ENCODE measurements at regions not wholly inside any gene's neighbourhood (a gene's known extent, or its start where the extent isn't known, plus 50 kb on each side); places are given as distances from the start of the nearest gene placed in this dataset.

DNA sequence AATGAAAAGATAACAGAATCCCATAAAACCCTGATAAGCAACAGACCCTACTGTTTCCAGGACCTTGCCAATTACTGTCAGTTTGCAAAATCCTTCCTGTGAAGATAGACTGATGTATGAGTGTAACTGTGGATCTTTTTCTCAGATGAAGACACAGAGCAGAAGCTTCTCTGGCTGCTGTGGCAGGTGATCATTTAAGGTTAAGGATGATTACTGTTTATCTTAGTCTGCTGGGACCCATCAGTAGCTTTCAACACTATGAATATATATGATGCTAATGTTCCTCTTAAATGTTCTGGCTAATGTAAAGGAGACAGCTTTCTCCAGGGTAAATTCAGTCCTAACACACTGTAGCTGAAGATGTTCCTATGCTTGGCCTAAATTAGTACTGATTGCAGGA lies 56.0 kb upstream of the CTTNBP2 start:
- DNase-seq (ENCODE audit: extremely low read depth in 1 of 11, low read depth in 9 of 11, low spot score in 4 of 11), result no peak

DNA sequence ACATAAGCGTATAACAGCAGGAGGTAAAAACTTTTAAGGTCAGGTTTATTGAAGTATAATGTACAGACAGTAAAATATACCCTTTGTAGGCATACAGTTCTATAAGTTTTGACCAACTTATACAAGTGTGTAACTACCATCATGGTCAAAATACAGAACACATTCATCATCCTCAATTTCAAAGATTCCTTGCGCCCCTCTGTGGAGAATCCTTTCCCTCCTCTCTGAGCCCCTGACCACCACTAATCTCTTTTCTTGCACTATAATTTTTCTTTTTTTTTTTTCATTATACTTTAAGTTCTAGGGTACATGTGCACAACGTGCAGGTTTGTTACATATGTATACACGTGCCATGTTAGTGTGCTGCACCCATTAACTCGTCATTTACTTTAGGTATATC lies 58.1 kb upstream of the CTTNBP2 start:
- no peak for DNase-seq (ENCODE audit: extremely low read depth in 1 of 11, low read depth in 9 of 11, low spot score in 4 of 11)

DNA sequence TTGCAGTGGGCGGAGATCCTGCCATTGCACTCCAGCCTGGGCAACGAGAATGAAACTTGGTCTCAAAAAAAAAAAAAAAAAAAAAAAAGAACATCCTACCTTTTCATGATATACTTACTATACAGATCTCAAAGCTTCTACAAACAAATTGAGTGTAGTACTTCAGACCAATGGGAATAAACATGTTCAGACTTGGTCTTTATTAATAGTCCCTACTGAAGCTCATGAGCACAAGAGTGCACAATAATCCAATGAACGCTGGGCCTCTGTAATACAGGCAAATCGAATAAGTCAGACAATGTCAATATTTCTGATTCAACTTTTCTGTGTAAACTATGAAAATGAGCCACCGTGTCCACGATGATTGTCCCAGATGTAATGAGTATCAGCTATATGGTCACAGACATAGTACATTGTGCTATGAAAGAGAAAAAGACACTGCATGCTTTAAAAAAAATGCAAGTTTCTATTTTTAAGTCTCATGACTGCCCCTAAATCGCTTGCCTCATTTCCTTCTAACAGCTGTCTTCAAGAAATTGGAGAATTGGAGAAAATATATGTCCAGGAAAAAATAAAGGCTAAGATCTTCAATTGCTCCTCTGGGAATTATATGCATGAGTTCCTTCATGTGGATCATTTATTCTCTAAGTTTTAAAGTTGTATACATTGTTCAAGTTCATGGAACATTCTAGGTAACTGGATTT lies 64.0 kb upstream of the CTTNBP2 start:
- no peak for DNase-seq (ENCODE audit: extremely low read depth in 1 of 11, low read depth in 9 of 11, low spot score in 4 of 11)

DNA sequence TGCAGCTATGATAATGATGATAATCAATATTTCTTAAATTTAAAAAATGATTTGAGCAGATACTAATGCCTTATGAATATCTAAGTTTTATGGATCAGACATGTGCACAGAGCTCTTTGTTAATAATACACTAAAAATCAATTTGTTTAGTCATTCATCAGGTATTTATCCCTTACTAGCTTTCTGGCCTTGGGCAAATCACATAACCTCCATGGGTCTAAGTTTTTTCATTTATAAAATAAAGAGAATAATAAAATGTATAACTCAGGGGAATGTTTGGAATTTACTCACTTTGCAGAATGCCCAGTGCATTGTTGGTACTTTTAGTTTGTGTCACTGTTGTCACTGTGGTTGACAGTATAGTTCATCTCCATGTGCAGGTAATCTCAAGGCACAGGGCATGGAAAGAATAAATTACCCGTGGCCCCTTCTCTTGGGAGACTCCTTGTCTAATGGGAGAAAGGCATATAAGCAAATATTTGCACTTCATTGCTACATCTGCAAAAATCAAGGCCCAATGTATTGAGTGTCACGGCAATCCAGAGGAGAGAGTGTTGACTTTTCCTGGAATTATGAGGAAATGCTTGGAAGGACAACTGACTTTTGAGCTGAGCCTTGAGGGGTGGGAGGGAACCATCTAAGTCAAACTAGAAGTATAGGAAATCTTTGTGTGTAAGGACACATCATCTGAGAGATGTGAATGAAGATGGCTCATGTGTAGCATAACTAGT lies 64.7 kb upstream of the CTTNBP2 start:
- DNase-seq (ENCODE audit: extremely low read depth in 1 of 11, low read depth in 9 of 11, low spot score in 4 of 11), result no peak

DNA sequence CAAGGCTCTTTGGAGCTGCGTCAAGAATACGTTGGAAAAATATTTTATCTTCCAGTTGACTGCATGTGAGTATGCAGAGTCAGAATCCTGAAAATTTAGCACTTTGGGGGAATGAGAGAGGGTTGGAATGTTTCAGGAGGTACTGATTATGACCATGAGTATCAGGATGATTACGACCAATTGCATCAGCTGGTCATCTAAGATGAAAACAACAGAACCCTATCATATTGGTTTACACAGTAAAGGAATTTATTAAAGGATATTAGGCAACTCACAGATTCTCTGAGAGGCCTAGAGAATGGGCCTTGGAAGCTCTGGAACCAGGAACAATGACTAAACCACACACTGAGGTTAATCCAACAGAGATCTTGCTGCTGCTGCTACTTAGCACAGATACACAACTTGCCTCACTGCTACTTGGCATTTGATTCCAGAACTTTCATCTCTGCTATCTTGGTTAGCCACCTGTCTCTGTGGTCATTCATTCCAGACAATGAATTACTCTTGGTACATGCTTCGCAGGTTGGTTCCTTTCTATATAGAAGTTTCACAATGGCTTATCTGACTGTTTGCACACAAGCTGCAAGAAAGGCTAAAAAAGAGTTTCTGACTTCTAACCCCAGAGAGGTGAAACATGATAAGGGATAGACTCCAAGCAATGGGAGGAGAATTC lies 68.0 kb upstream of the CTTNBP2 start:
- no peak for DNase-seq (ENCODE audit: extremely low read depth in 1 of 11, low read depth in 9 of 11, low spot score in 4 of 11)

DNA sequence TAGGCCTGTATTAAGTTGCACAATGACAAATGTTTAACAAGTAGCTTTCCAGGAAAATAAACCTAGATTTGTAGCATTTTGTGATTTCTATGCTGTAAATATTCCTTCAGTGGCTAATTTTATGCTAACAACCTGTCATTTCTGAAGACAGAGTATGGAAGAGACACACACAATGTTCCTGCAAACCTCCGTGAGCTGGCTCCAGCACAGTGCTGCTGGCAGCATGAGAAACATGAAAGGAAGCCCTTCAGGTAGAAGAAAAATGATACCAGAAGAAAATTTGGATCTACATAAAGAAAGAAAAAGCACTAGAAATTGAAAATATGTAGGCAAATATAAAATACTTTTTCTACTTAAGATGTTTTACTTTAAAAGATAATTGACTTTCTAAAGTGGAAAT lies 69.5 kb upstream of the CTTNBP2 start:
- DNase-seq (ENCODE audit: extremely low read depth in 1 of 11, low read depth in 9 of 11, low spot score in 4 of 11), result no peak

DNA sequence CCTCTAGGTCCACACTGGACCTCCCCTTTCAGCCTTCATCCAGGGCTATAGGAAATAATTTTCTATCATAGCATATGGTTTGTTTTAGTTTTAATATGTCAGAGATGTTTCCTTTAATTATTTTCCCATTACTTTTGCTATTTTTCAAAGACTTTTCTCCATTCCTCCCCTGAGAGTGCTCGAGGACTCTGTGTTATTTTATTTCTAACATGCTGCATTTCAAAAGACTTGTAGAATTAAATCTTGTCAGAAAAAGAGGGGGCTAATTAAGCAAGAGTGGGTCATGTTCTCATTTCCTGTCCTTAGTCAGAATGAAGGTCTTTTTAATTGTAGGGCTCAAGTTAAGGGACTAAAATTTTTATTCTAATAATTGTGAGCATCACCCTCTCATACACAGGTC lies 71.6 kb upstream of the CTTNBP2 start:
- peak in 1 of 11 donors; percentile 41 for DNase-seq (ENCODE audit: extremely low read depth in 1 of 11, low read depth in 9 of 11, low spot score in 4 of 11)

DNA sequence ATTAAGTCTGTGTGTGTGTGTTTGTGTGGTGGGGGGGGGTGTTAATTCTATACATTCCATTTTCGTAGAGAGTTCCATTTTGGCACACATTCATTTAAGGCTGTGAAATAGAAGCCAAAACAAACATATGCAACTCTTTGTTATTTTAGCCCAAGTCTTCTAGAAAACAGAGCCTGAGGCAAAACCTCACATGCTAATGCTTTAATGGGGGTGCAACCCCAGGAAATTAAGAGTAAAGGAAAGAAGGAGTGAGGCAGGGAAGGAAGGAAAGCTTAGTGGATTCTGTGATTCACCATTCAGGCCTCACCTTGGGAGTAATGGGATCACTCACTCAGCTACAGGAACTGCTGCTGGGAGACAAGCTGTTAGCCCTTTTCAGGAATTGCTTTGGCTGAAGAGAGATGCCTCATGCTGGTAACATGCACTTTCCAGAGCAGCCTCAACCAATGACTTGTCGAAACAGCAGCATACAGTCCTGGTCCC lies 73.0 kb upstream of the CTTNBP2 start:
- peak in 1 of 11 donors; percentile 27 for DNase-seq (ENCODE audit: extremely low read depth in 1 of 11, low read depth in 9 of 11, low spot score in 4 of 11)

DNA sequence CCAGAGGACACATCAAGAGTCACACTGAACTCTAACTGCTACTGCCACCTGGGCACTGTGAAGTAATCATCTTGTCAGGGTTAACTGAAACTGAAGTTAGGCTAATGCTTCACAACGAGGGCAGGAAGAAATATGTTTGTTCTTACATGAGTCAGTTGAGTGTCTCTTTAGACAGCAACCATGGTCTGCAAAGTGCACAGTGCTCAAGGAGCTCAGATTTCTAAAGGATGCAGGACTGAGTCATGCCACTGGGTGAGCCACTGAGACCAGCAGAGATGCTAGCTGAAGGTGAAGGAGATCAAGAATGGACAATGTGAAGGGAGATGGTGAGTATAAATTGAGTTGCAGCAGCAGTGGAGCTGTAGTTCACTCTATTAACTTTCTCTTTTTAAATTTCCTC lies 76.0 kb upstream of the CTTNBP2 start:
- DNase-seq (ENCODE audit: extremely low read depth in 1 of 11, low read depth in 9 of 11, low spot score in 4 of 11), result no peak

DNA sequence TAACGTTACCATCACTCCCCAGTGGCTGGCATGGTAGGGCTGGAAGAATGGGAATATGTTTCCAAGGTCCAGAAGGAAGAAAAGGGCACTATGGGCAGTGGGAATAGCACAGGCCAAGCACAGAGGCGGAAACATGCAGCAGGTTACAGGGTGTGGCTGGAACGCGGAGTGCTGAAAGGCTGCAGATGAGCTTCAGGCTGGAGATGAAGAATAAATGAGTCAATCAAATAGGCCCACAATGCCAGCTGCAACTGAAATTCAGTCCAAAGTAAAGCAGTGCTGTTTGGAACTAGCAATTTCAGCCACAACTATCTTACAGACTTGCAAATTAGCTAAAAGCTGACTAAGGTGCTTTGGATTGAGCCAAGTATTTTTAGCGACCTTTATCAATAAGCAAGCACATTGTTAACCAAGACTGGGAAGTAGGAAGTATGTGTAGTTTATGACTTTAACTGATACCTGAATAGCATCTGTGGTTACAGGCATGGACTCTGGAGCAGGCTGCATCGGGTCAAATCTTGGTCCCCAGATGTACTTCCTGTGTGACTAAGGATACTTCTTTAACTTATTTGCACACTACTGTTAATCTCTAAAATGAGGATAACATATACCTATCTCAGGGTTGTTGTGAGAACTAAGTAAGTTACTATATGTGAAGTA lies 77.5 kb upstream of the CTTNBP2 start:
- DNase-seq (ENCODE audit: extremely low read depth in 1 of 11, low read depth in 9 of 11, low spot score in 4 of 11), result no peak

DNA sequence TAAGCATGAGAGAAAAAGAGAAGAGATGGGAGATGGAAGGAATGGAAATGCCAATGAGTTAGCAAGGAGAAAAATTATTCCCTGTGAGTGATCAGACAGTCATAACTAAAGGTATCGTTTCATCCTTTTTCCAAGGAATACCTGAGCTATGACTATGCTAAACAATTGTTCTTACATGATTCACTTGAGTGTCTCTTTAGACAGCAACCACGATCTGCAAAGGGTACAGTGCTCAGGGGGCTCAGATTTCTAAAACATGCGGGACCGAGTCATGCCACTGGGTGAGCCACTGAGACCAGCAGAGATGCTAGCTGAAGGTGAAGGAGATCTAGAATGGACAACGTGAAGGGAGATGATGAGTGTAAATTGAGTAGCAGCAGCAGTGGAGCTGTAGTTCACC lies 78.0 kb upstream of the CTTNBP2 start:
- DNase-seq (ENCODE audit: extremely low read depth in 1 of 11, low read depth in 9 of 11, low spot score in 4 of 11), result no peak

DNA sequence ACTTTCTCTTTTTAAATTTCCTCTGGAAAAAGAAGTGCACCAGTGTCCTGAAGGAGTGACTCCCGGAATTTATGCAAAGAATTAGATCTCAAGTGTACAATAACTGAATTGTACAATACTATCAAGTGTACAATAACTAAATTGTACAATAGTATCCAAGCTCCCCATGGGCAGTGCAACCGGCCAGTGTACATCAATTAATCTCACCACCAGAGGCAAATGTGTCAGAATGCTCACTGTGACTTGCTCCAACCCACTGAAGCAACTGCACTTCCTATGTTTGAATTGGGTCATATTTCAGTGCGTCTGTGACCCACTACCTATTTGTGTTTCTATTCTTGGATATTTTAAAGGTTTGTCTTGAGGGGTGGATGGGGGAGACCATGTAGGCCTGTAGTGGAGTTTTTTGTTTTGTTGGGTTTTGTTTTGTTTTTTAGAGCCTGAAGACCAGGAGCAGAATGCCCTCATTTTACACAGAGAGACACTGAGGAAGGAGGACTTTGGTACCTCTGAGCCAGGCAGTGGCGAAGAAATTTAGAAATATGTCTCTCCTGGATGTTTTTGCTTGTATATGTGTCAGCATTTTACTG lies 78.5 kb upstream of the CTTNBP2 start:
- DNase-seq (ENCODE audit: extremely low read depth in 1 of 11, low read depth in 9 of 11, low spot score in 4 of 11), result no peak

DNA sequence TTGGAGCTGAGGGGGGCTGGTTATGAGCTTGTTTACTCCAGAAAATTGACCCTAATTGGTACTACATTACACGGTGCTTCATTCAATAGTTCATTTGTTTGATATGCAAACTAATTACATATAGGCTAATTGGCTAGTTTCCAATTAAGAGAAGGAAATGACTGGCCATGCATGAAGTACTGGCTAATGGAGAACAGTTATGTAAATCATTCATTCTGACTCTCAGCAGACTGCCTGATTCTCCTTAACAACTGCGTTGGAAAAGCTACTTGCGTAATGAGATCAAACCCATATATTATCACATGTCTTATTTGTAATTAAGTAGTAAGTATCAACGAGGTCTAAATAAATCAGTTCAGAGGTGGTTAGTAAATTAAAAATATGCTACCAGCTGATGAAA lies 81.8 kb upstream of the CTTNBP2 start:
- DNase-seq (ENCODE audit: extremely low read depth in 1 of 11, low read depth in 9 of 11, low spot score in 4 of 11), result no peak

DNA sequence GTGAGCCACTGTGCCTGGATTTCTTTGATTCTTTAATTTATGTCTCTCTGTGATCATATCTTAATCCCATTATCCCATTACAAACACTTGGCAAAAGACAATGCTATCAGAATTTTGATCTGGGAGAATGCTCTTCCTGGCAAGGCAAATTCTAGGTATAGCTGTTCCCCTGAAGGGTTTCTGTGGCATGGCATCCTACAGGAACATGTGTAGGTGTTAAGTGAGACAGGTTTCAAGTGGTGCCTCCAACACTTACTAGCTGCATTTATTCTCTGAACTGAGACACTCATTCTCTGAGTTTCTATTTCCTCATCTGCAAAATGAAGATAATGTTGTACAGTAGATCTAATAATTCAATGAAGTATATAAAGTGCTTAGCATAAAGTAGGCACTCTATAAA lies 87.1 kb upstream of the CTTNBP2 start:
- no peak for DNase-seq (ENCODE audit: extremely low read depth in 1 of 11, low read depth in 9 of 11, low spot score in 4 of 11)

DNA sequence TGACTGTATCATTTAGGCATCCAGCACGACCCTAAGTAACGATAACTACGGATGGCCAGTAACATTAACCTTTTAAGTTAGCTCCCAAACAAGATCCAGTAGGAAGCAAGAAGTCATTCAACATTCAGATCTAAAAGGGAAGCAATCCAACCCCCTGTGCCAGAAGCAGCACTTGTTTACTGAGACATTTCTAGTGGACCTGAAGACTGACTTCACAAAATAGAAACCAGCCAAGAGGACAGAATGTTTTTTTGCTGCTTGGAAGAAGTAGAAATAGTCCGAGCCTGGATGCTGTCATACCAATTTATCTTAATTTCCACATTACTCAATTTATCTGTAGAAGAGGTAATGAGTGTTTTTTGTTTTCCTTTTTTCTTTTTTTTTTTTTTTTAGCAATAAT lies 88.0 kb upstream of the CTTNBP2 start:
- DNase-seq (ENCODE audit: extremely low read depth in 1 of 11, low read depth in 9 of 11, low spot score in 4 of 11), result no peak

DNA sequence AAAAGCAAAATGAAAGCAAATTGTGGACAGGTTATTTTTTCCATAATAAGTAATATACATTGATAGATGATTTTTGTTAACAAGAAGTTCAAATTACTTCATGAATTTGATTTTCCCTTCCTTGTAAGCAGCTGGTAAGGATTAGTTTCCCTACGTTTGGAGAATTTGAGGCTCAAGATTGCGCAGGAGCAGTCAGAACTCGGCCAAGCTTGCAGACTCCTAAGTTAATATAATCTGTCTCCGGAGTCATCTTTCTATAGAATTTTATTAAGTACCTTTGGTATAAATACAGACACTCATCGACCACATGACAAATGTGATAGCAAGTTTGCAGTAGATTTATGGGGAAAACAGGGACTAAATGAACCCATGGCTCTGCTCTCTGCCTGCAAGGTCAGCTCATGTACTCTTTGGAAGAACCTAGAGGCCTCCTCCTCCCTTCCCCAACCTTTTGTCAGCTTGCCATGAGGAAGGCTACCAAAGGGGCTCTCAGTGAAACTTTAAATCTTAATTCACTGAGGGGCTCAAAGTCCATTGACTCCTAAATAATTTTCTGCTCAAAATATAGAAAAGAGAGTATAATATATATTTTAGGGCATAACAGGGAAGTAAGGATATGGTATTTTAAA lies 89.2 kb upstream of the CTTNBP2 start:
- DNase-seq (ENCODE audit: extremely low read depth in 1 of 11, low read depth in 9 of 11, low spot score in 4 of 11), result no peak

DNA sequence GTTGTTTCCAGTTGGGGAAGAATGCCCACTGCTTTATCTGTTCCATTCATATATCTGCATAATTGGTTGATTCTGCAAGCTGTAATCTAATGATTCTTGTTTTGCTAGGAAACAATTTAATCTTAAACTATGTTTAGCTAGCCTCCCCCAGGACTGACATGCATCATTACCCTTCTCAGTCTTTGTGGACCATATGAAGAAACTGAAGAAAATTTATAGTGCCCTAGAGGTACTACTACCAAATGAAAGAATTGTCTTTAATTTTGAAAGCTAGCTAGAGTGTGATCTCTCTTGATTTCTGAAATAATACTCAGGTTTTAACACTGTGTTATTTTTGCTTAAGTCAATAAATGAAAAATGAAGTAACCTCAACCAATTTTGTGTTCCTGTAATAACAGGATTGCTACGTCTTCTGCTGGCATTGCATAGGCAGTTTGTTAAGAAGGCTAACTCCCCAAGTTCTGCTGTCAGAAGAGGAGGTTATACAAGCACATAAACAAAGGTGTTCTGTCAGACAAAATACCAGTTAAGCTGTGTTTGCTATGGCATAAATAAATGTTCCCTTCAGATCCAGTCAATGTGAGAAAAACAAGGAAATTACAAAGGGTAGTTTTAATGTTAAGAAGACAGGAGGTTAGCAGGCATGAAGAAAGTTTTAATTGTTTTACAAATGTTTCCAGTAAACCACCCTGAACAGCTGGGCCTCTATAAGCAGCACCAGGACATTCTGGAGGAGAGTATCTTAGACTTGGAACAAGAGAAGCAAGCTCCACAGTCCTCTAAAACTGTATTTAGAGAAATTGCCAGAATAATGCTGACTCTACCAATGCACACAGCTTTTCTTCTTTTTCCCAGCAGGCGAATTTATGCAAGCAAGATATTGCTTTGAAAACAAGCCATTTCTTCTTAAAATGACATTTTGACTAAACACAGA lies 90.3 kb upstream of the CTTNBP2 start:
- DNase-seq (ENCODE audit: extremely low read depth in 1 of 11, low read depth in 9 of 11, low spot score in 4 of 11), result peak in 2 of 11 donors; percentile 49 to 60

DNA sequence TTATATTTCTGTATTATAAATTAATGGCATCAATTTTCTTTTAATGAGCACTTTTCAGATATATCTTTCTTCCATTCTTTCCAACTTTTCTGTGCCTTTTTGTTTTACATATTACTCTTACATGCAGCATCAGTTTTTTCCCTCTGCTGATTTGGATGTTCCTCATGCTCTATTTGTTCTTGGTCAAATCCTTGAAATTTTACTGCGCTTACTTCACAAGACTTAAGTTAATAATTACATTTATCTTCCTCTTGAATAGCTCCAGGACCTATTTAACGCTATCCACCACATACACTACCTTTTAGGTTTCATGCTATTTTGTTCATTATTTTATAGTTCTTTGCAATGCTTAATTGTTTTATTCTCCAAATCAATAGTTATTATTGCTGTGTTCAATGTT lies 97.6 kb upstream of the CTTNBP2 start:
- DNase-seq (ENCODE audit: extremely low read depth in 1 of 11, low read depth in 9 of 11, low spot score in 4 of 11), result no peak
